HG03097 (cell line): ENCODE measurements at regions not wholly inside any gene's neighbourhood (a gene's known extent, or its start where the extent isn't known, plus 50 kb on each side); places are given as distances from the start of the nearest gene placed in this dataset.
"Not testable (repeated sequence)": the region's sequence is repeated elsewhere in the genome, so short reads cannot be mapped to it uniquely, and the experiment has no call there.

ENCODE experiments used
- ATAC-seq: cut with Tn5 transposase; IDR thresholded peaks from one replicate; pipeline ENCODE4 v1.9.1; 2021; ENCODE audit not compliant: unreplicated experiment, low FRiP score

GRCh38 chr15:39417366-39418134 is 163.3 kb upstream of the THBS1 start:
- no peak for ATAC-seq

GRCh38 chr15:39419651-39420050 is 161.2 kb upstream of the THBS1 start:
- ATAC-seq, result no peak

- ATAC-seq, result not testable (repeated sequence)
These were observed 160.6 kb upstream of the THBS1 start for GRCh38 chr15:39420123-39420852.

DNA sequence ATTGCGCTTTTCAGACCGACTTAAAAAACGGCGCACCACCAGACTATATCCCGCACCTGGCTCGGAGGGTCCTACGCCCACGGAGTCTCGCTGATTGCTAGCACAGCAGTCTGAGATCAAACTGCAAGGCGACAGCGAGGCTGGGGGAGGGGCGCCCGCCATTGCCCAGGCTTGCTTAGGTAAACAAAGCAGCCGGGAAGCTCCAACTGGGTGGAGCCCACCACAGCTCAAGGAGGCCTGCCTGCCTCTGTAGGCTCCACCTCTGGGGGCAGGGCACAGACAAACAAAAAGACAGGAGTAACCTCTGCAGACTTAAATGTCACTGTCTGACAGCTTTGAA is 160.1 kb upstream of the THBS1 start:
- ATAC-seq, result not testable (repeated sequence)

GRCh38 chr15:39426552-39427532 is 154.0 kb upstream of the THBS1 start:
- peak; percentile 87 for ATAC-seq

GRCh38 chr15:39427705-39428104 is 153.2 kb upstream of the THBS1 start:
- ATAC-seq, result no peak

- ATAC-seq, result no peak
These were observed 151.0 kb upstream of the THBS1 start for GRCh38 chr15:39429898-39430357.

- ATAC-seq, result no peak
These were observed 150.5 kb upstream of the THBS1 start for GRCh38 chr15:39430389-39430788.

DNA sequence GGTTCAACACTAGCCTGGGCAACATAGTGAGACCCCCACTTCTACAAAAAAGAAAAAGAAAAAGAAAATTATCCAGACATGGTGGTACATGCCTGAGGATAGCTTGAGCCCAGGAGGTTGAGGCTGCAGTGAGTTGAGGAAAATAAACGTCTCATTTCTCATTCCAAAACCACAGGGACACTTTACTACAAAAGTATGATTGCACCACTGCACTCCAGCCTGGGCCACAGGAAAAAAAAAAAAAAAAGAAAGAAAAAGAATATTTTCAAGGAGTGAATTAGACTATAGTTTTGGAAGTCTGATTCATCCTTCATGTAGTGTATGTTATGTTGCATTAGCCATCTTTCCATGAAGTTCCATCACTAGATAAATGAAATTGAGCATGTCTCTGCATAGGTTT is 149.5 kb upstream of the THBS1 start:
- ATAC-seq, result no peak

- ATAC-seq, result no peak
These were observed 148.9 kb upstream of the THBS1 start for GRCh38 chr15:39432026-39432425.

DNA sequence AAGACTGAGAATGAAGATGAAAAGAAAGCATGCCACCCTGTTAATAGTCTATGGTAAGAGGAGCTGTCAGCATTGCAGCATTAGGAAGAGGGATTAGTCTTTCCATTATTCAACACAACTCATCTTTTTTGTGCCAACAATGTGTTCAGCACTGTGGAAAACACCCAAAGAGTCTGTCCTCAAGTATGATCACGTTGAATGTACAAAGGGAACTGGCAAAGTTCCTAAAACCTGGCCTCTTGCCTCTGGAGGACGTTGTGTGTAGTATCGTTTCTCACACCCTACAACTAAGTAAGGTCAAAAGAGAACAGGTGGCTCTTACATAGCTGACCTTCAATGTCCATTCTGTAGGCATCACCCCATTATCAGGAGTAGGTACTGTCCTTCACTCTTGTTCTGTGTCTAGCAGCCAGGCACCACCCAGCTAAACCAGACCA is 147.9 kb upstream of the THBS1 start:
- no peak for ATAC-seq

DNA sequence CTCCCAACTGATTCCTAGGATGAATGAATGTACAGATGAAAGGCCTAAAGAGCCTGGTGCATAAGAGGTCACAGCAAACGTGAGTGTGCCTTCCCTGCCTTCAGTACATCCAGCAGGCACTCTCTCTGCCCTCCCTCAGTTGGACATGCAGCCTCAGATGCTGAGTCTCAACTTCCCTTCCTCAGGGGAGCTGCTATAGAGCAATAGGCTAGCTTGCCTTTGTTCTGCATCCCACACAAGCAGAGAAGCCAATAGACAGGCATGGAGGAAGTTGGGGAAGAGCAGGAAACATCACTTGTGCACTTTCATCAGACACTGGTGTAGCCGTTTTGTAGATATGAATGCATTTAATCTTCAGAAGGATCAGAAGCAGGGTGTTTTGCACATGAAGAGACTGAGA is 147.5 kb upstream of the THBS1 start:
- ATAC-seq, result no peak

- ATAC-seq, result no peak
These were observed 146.7 kb upstream of the THBS1 start for GRCh38 chr15:39434163-39434562.

- no peak for ATAC-seq
These were observed 146.1 kb upstream of the THBS1 start for GRCh38 chr15:39434751-39435238.

GRCh38 chr15:39435244-39435643 is 145.6 kb upstream of the THBS1 start:
- ATAC-seq, result no peak

DNA sequence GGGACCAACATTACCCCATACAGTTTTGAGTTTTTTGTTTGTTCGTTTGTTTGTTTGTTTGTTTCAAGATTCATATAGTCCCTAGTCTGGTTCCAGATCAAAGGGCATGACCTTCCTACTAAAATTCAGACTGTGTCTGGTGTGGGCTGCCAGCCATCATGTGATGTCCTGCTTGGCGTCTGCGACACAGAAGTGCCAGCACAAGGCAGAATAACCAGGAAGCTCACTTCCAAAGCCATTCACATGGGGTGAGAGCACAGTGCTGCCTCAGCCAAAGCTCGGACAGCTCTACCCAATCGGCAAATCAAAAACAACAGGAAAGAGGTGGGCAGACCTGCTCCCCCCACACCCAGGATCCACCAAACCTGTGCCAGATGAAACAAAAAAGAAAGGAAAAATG is 142.6 kb upstream of the THBS1 start:
- no peak for ATAC-seq

GRCh38 chr15:39438799-39439592 is 141.9 kb upstream of the THBS1 start:
- ATAC-seq, result no peak

DNA sequence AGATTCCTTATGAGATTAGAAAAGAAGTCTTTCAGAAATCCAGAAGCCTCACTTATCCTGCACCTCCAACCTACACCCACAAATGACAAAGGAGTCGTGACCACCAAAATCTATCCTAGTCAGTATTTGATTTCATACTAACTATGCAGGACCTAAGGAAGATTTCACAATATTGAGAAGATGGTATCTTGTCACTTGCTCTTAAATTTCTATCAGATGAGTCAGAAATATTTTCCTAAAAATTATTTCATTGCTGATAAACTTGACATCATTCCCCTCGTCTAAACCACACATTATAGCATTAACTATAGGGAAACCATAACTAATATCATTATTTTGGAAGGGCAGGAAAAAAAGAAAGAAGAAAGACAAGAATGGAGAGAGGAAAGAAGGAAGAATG is 138.0 kb upstream of the THBS1 start:
- ATAC-seq, result no peak

DNA sequence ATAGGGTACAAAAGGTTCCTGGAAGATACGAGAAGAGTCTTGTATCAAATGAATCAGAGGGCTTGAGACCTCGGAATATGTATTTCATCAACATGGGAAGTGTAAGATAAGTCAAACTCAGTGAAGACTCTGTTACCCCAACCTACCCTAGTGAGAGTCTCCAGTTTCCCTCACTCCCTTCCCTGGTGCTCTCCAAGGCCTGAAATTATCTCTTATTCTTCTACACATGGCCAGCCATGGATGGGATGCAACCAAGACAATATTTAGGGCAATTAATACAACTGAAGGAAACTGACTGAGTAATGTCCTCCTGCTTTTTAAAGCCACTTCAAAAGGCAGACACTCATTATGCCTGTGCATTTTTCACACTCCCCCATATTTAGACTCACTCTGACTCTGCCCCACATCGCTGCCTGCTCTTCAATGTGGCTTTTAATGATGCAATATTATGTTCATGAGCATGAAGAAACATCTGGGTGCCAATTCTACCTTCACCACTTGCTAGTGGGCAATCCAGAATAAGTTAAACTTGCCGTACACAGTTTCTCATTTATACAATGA is 137.1 kb upstream of the THBS1 start:
- no peak for ATAC-seq
